Posterior cingulate gyrus (tissue), 11 donors: ENCODE measurements at regions not wholly inside any gene's neighbourhood (a gene's known extent, or its start where the extent isn't known, plus 50 kb on each side); places are given as distances from the start of the nearest gene placed in this dataset.

Experiments used
- DNase-seq, 10 donors: peaks; one replicate each; pipeline versions ENCODE4 v3.0.0 to v3.0.0-alpha.2; 2020 to 2021; ENCODE audit warnings: mixed read lengths in 3 of 10
- intact Hi-C: fragments of 100-400 bp; cut with DNase I; formaldehyde crosslinking; loops from one replicate; pipeline ENCODE4 v1.15.1; 2023

DNA sequence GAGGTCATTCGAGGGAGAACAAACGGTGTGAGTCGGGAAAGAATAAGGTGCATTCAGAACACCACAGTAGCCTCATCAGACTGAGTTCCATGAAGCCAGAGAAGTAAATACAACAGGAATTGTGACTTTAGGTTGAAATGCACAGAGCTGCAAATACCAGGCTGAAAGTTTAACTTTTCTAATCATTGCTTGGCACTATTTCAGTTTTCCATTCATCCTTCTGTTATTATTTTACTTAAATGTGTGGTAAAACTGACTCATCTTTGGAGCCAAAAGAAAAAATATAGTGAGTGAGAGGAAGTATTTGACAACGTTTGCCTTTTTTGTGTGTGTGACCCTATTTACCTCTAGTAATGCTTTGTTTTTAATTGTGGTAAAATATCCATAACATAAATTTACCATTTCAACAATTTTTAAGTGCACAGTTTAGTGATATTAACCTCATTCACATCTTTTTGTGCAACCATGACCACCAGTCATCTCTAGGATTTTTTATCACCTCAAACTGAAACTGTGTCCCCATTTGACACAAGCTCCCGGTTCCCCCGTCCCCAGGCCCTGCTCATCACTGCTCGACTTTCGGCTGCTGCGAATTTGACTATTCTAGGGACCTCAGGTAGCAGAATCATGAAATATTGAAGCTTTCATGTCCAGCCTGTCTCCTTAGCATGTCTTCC lies 166.8 kb downstream of the HSD17B3 start:
- peak in 1 of 10 donors; percentile 44 for DNase-seq
- intact Hi-C loops, result no loop called here

DNA sequence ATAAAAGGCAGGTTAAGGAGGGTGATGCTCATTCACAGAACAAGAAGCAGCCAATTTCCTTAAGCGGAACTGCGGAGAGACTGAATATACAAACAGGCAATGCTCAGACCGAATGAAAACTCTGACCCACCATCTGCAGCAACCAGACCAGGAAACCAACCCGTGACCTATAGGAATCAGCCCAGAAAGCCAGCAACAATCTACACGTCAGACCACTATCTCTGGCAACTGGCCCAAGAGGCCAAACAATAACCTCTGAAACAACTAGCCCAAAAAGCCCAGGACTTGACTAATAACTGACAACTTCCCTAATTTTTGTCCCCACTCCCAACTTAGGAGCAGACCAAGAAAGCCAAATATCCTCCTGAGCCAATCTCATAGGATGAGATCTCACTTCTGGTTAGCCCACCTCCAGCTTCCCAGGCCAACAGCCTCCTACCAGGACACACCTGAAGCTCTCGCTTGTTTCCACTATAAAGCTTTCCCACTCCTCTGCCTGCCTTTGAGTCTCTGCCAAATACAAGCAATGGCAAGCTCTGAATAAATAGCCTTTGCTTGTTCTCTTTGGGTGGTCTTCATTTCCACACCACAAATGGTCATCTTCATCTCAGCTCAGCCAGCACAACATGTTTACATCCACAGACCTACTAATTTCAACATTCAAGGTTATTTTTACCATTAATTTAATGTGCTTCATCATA lies 168.5 kb downstream of the HSD17B3 start:
- intact Hi-C loops, result no loop called here
- peak in 1 of 10 donors; percentile 21 for DNase-seq

DNA sequence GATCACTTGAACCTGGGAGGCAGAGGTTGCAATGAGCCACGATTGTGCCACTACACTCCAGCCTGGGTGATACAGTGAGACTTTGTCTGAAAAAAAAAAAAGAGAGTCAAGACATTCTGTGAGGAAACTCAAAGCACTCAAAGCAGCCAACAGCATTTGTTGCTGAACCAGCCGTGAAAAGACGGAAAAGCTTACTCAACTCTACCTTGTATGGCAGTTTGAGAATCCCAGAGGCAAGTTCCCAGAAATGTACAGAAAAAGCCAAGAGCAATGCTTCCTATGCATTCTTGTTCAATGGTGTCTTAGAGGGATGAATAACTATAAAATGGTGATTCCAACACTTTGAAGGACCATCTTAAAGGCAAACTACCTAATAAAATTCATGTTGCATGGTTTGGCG lies 170.2 kb downstream of the HSD17B3 start:
- DNase-seq, result peak in 1 of 10 donors; percentile 7
- intact Hi-C loops, result no loop called here

DNA sequence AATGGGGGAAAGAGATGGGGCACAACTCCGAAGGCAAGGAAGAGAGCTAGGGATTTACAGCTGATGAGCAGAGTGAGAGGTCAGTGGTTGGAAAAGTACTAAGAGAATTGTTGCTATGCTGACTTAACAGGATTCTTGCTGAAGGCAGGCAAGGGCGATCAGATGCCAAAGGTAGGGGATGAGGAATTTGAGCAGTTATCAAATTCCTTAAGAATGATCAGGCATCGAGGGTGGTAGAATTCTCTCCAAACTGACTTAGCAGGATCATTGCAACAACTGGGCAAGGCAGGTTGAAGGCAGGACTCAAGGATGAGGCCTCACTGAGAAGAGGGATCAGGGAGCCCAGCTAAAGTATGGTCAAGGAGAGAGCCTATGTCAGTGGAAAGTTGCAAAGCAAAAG lies 171.0 kb downstream of the HSD17B3 start:
- intact Hi-C loops, result no loop called here
- DNase-seq, result no peak

DNA sequence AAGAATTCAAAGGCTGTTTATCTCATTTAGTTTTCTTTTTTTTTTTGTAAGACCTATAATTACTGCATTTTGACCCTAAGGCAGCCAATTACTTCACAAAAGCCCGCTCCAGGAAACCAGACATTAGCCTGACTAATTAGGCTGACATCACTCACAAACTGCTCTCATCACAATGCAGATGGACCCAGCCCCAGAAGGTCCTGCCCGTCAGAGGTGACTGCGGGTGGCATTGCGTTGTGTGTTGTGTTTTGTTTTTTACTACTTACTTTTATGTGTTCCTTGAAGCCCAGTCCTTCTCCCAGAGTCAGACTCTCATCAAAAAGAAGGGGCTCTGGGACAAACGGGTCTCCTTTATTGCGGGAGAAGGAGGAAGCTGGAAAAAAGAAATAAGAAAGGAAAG lies 172.2 kb downstream of the HSD17B3 start:
- intact Hi-C loops, result no loop called here
- DNase-seq, result peak in 1 of 10 donors; percentile 54

DNA sequence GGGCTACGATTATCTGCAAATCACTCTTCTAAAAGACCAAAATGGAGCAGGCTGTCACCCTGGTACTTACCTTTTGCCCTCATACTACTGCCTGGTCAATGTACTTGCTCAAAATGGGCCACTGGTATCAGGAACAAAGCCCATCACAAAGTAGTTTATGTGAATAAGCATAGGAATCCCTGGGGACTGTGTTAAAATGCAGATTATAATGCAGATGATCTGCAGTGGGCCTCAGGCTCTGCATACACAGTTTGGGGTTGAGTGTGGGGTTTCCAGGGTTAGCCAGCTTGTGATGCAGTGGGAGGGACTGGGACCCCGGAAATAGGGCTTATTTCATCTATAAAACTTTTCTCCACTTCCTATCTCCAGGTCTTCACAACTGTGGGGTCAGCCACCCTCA lies 173.1 kb downstream of the HSD17B3 start:
- intact Hi-C loops, result no loop called here
- DNase-seq, result no peak

DNA sequence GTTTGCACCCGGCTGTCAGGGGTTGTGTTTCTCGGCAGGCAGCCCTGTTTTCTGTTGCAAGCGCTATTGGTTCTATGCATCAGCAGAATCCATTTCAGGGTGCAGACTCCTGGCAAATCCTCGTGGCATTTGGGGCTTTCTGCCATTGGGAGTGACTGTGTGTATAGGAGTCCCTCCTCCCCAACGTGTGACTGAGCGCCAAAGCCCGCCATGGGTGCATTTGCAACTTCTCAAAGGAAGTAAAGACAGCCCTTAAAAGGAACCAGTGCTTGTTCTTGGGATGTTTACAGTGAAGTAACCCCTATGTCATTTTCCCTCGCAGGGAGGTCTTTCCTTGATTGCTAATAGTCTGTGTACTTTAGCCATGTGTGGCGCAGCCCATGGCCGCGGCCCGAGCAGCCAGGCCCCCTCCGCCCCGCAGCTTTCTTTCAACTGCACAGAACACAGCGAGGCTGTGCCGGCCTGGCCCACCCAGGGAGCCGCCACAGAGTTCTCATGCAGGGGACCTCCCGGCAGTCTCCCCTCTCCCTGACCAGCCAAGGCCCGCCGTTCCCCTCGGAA lies 175.6 kb downstream of the HSD17B3 start:
- DNase-seq, result peak in 1 of 10 donors; percentile 81
- intact Hi-C loops, result no loop called here

DNA sequence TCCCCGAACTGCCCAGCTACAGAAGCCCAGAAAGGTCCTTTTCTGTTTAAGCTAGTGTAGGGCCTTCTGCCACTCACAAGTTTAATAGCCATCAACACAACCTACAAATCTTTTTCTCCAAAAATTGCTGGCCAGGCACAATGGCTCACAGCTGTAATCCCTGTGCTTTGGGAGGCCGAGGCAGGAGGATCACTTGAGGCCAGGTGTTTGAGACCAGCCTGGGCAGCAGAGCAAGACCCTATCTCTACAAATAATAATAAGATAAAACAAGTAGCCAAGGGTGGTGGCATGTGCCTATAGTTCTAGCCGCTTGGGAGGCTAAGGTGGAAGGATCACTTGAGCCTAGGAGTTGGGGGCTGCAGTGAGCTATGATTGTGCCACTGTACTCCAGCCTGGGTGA lies 176.4 kb downstream of the HSD17B3 start:
- DNase-seq, result peak in 1 of 10 donors; percentile 65
- intact Hi-C loops, result no loop called here

DNA sequence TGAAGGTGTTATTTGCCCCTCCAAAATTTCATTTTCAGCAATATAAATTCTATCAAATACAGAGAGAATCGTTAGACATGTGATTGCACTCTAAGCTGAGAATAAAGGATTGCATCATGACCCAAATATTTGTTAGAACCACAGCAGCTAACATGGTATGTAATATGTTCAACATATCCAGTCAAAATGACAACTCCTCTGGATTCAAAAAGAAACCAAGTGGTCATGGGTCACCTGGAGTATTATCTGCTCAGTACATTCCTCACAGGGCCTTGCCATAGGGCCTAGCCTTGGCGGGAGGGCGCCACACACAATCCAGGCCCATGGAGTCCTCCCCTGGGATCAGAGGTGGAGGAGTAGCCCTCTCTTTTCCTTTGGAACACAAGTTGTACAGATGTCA lies 179.2 kb downstream of the HSD17B3 start:
- peak in 1 of 10 donors; percentile 14 for DNase-seq

DNA sequence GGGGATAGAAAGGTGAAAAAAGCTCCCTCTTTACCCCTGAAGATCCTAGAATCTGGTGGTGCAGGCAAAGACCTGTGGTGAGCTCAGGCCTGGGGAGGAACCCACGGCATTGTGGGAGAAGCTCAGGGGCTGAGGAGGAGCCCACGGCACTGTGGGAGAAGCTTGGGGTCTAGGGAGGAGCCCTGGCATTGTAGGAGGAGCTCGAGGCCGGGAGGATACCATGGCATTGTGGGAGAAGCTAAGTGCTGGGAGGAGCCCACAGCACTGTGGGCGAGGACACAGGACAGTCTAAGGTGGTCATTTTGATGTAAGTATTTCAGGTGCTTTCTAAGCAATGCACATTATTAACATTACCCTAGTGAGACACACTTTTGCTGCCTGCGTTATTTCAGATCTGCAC lies 179.7 kb downstream of the HSD17B3 start:
- intact Hi-C loops, result no loop called here
- DNase-seq, result peak in 1 of 10 donors; percentile 34

More for the DNA sequence above, 179.2 kb downstream of the HSD17B3 start:
- intact Hi-C loops, result no loop called here

DNA sequence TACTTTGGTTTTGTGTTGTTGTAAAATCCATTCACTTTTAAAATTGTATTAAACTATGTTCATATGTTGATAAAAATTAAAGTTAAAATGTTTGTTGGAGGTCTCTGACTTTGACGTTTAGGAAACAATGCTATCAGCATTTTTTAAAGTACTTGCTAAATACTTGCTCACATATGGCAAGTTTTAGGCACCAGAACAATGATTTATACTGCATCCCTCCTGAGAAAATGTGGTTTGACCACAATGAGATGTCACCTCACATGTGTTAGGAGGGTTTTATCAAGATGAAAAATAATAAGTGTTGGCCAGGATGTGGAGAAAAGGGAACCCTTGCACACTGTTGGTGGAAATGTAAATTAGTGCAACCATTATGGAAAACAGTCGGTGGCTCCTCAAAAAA lies 180.8 kb downstream of the HSD17B3 start:
- no peak for DNase-seq
- intact Hi-C loops, result no loop called here

DNA sequence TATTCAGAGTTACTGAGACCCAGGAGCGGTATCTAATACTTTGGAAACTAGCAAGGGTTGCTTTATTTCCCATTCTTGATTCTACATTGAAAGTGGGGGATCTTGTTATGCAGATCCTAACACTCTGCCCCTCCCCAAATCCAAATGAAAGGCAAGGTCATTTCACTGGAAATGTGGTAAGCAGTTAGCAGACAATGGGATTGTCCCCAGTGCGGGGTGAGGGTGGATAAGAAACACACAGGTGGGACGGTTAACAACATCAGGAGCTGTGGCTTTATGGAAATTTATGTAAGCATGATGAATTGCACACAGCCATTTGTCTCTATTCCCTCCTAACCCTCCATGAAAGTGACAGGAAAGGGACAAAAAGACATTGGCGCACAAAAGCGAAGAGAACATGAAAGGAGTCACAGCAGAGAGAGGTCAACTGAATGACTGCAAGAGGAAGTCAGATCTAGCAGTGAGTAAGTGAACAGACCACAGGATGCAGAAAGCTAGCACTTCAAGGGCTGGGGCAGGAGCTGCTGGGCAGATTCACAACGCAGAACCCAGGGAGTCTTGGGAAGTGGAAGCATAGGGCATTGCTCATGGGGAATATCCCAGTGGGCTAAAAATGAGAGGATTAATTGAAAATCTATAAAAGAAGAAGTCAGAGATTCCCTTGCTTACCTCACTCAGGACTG lies 184.4 kb downstream of the HSD17B3 start:
- intact Hi-C loops, result loop anchor here (10.0 kb wide), 2 partner anchors 243 to 603 kb away; partner anchors contain the start of genes ERCC6L2 and PTCH1
- DNase-seq, result no peak

DNA sequence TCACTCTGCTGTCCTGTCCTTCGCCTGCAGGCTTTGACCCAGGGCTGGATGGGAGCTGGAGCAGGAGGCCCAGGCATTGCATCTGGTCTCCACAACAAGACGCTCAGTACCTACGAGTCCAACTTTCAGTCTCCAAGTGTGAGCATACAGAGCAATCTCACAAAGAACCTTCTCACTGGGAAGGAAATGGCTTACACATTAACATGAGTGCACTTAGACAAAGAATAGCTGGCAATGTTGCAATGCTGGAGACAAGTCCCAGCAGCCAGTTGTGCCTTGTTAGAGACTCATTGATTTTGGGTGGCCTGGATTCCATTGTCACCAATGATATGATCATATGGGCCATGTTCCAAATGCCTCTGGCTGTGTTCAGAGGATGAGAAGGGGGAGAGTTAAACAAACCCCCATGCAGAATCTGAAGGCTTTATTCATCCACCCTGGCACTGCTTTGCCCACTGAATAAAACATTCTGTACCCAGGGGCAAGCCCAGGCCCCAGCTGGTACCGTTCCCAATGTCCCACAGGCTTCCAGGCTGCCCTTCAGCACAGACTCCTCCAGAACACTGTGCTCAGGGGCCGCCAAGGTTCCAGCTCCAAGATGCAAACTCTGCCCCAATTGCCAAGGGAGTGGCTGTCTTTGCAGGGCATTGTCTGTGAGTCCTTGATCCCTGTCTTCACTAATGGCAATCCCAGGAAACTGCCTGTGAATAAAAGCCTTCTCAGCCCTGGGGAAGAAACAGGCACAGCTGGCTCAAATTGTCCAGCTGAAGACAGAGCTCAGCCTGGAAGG lies 185.5 kb downstream of the HSD17B3 start:
- DNase-seq, result peak; percentile 80 to 98 (median 88)
- intact Hi-C loops, result loop anchor here (1.0 to 10.0 kb wide), 3 partner anchors 102 to 602 kb away; partner anchors contain the start of genes ERCC6L2 and PTCH1

DNA sequence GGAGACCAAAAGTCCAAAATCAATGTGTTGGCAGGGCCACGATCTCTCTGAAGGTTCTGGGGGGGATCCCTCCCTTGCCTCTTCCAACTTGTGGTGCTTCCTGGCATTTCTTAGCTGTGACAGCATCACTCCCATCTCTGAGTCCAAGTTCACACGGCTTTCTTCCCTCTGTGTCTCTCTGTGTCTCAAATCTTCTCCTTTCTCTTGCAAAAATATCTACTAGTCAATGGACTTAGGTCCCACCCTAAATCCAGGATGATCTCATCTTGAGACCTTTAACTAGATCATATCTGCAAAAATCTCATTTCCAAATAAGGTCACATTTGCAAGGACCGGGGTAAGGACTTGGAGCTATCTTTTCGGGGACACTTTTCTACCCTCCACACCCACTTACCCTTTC lies 186.1 kb downstream of the HSD17B3 start:
- no peak for DNase-seq
- intact Hi-C loops, result loop anchor here (1.0 to 10.0 kb wide), 3 partner anchors 102 to 601 kb away; partner anchors contain the start of genes ERCC6L2 and PTCH1

DNA sequence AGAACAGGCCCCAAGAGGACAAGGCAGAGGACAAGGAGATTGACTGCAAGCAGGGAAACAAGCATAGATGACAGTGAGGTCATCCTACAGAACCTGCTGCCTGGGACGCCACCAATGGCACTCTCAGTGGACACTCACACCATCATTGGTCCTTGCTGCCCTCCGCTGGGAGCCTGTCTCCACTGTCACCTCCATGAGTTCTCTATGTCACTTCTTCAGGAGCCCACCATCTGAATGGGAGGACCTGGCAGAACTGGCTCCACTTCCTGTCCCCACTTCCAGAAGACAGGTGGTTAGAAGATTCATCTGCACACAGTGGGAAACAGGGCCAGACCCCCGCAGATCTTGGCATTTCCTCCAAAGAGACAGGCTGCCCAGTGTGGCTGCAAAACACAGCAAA lies 188.9 kb downstream of the HSD17B3 start:
- intact Hi-C loops, result loop anchor here (10.0 kb wide), 2 partner anchors 238 to 598 kb away; partner anchors contain the start of genes ERCC6L2 and PTCH1

DNA sequence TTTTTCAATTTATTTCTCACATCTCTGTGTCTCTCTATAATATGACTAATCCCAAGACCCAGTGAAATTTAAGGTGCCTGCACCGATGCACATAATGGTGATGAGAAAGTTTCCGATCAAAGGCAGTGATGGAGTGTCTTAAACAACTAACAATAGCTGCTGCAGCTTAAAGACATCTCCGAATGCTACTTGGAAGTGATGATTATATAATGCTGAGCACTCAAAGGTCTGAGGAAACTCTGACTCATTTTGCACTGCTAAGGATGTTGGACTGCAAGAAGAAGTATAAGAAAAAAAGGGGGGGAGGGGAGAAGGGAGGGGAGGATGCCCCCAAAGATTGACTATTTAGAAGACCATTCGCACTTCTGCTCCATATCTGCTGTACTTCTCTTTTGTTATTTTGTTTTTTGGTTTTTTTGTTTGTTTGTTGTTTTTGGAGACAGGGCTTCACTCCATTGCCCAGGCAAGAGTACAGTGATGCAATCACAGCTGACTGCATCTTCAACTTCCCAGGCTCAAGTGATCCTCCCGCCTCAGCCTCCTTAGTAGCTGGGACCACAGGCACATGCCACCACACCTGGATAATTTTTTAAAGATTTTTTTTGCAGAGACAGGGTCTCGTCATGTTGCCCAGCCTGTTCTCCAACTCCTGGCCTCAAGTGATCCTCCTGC lies 192.2 kb downstream of the HSD17B3 start:
- intact Hi-C loops, result loop anchor here (10.0 kb wide), 2 partner anchors 235 to 595 kb away; partner anchors contain the start of genes ERCC6L2 and PTCH1
- no peak for DNase-seq

More for the DNA sequence above, 188.9 kb downstream of the HSD17B3 start:
- peak in 2 of 10 donors; percentile 51 to 83 for DNase-seq

DNA sequence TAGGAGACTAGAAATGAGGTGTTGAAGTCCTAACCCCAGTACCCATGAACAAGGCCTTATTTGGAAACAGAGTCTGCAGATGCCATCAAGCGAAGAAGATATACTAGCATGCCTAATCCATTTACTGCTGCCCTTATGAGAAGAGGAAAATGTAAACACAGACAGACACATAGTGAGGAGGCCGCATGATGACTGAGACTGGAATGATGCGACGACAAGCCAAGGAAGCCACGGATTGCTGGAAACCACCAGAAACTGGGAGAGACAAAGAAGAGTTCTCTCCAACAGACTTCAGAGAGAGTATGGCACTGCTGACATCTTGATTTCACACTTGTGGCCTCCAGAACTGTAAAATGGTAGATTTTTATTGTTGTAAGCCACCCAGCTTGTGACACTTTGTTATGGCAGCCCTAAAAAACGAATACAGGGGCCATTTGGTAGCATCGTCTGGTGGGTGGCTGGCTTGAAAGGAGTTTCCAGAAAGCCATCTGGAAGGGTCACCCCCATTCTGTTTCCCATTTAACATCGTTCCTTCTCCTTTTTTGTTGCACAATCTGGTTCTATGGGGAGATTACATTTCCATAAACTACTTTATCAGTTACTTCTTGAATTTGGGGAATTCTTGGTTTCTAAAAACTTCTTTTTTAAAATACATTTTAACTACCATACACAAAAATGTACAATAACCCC lies 193.1 kb downstream of the HSD17B3 start:
- intact Hi-C loops, result no loop called here
- DNase-seq, result no peak

DNA sequence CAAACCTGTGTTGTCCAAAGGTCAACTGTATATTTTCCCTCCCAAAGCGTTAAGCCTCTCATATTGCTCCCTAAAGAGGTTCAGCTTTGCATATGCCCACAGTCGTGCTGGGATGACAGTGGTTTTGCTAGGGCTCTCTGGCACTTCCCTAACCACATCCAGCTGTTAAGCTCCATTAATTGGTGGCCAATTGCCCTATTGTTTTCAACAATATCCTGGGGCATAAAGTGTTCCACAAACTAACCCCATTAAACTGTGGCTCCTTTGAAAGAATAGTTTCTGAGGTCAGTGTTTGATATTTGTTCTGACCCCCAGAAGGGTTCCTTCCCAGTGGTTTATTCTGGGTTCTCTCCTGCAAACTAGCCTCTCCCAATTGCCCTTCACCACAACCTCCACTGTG lies 194.5 kb downstream of the HSD17B3 start:
- intact Hi-C loops, result no loop called here
- no peak for DNase-seq
